Upper lobe of right lung (tissue), 1 donor: ENCODE measurements at regions not wholly inside any gene's neighbourhood (a gene's known extent, or its start where the extent isn't known, plus 50 kb on each side); places are given as distances from the start of the nearest gene placed in this dataset.

ENCODE experiments used
- ATAC-seq: fragments of 200-7000 bp; cut with Tn5 transposase; one replicate; pipeline ENCODE4 v1.9.1; 2020; ENCODE audit warnings: mild to moderate bottlenecking, moderate library complexity
- DNase-seq: peaks from one replicate; pipeline ENCODE4 v3.0.0-alpha.2; 2020
- H3K27ac ChIP-seq: fragments of 200-600 bp; one replicate; pipeline ENCODE4 v1.8.0; 2022
- H3K27me3 ChIP-seq: fragments of 200-600 bp; one replicate; pipeline ENCODE4 v1.8.0; 2022; ENCODE audit warnings: mild to moderate bottlenecking
- H3K36me3 ChIP-seq: fragments of 200-600 bp; one replicate; pipeline ENCODE4 v1.8.0; 2022
- H3K4me1 ChIP-seq: fragments of 200-600 bp; one replicate; pipeline ENCODE4 v1.8.0; 2022
- H3K4me3 ChIP-seq: fragments of 200-600 bp; one replicate; pipeline ENCODE4 v1.8.0; 2022; ENCODE audit warnings: mild to moderate bottlenecking
- H3K9me3 ChIP-seq: fragments of 200-600 bp; one replicate; pipeline ENCODE4 v1.8.0; 2022
- CTCF ChIP-seq: fragments of 200-600 bp; IDR thresholded peaks from one replicate; pipeline ENCODE4 v1.8.0; 2022; ENCODE audit warnings: antibody characterized with exemption
- intact Hi-C: fragments of 100-400 bp; cut with DNase I; formaldehyde crosslinking; loops from one replicate; pipeline ENCODE4 v1.11.0; 2022
- donor health status: DM: no; HTN: yes; CAD: no; lungs with severe emphysema.

GRCh38 chr6:3620937-3621336, 130.6 kb downstream of the PXDC1 start:
- intact Hi-C loops: no loop called here
- Histone ChIP-seq H3K9me3 (no peaks in the 10 kb centered on the region), H3K27ac (no peak overlapping the region), H3K4me1 (no peaks in the 10 kb centered on the region), H3K36me3 (no peaks in the 10 kb centered on the region), H3K4me3 (no peak overlapping the region), H3K27me3 (no peaks in the 10 kb centered on the region)
- ATAC-seq (no peak), DNase-seq (no peak)
- TF ChIP-seq CTCF: no peak

DNA sequence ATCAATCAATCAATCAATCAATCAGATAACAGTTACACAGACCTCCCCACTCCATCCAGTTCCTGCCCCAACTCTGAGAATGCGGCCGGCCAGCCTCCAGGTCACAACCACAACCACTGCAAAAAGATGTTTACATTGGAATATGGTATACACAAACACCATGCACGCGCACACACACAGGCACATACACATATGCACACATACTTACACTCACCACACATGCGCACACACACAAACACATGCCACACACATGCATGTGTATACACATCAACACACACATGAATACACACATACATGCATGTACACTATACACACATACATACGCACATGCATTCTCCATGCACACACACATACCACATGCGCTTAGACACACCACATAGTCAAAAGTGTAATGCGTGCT, 131.1 kb downstream of the PXDC1 start:
- DNase-seq: no peak
- intact Hi-C loops: no loop called here
- no peaks in the 10 kb centered on the region for H3K36me3 ChIP-seq
- no peak overlapping the region for H3K4me3 ChIP-seq
- H3K27ac ChIP-seq: no peak overlapping the region
- no peak for ATAC-seq
- no peaks in the 10 kb centered on the region for H3K27me3 ChIP-seq
- no peaks in the 10 kb centered on the region for H3K4me1 ChIP-seq
- no peak for TF ChIP-seq CTCF
- H3K9me3 ChIP-seq: no peaks in the 10 kb centered on the region

GRCh38 chr6:3619800-3620199, 131.7 kb downstream of the PXDC1 start:
- no peaks in the 10 kb centered on the region for H3K4me1 ChIP-seq
- no peak overlapping the region for H3K4me3 ChIP-seq
- intact Hi-C loops: no loop called here
- H3K36me3 ChIP-seq: no peaks in the 10 kb centered on the region
- no peaks in the 10 kb centered on the region for H3K27me3 ChIP-seq
- no peak overlapping the region for H3K27ac ChIP-seq
- ATAC-seq (no peak), DNase-seq (no peak)
- TF ChIP-seq CTCF: no peak
- H3K9me3 ChIP-seq: no peaks in the 10 kb centered on the region

GRCh38 chr6:3619201-3619600, 132.3 kb downstream of the PXDC1 start:
- Histone ChIP-seq H3K4me3 (no peak overlapping the region), H3K27ac (no peak overlapping the region), H3K36me3 (no peaks in the 10 kb centered on the region), H3K27me3 (no peaks in the 10 kb centered on the region), H3K4me1 (no peaks in the 10 kb centered on the region), H3K9me3 (no peaks in the 10 kb centered on the region)
- DNase-seq (no peak), ATAC-seq (no peak)
- intact Hi-C loops: no loop called here
- TF ChIP-seq CTCF: no peak

- intact Hi-C loops: no loop called here
- H3K4me3 ChIP-seq: no peak overlapping the region
- no peak for TF ChIP-seq CTCF
- H3K36me3 ChIP-seq: no peaks in the 10 kb centered on the region
- H3K27ac ChIP-seq: no peak overlapping the region
- no peaks in the 10 kb centered on the region for H3K27me3 ChIP-seq
- no peaks in the 10 kb centered on the region for H3K9me3 ChIP-seq
- no peaks in the 10 kb centered on the region for H3K4me1 ChIP-seq
- ATAC-seq (no peak), DNase-seq (no peak)
These were observed 132.9 kb downstream of the PXDC1 start for GRCh38 chr6:3618642-3619041.

GRCh38 chr6:3617681-3618311, 133.7 kb downstream of the PXDC1 start:
- no peak overlapping the region for H3K4me3 ChIP-seq
- ATAC-seq (no peak), DNase-seq (no peak)
- TF ChIP-seq CTCF: no peak
- no peaks in the 10 kb centered on the region for H3K36me3 ChIP-seq
- H3K9me3 ChIP-seq: no peaks in the 10 kb centered on the region
- intact Hi-C loops: no loop called here
- H3K27ac ChIP-seq: no peak overlapping the region
- no peaks in the 10 kb centered on the region for H3K27me3 ChIP-seq
- no peaks in the 10 kb centered on the region for H3K4me1 ChIP-seq
